ENCODE measurements at regions not wholly inside any gene's neighbourhood (a gene's known extent, or its start where the extent isn't known, plus 50 kb on each side); places are given as distances from the start of the nearest gene placed in this dataset.

DNA sequence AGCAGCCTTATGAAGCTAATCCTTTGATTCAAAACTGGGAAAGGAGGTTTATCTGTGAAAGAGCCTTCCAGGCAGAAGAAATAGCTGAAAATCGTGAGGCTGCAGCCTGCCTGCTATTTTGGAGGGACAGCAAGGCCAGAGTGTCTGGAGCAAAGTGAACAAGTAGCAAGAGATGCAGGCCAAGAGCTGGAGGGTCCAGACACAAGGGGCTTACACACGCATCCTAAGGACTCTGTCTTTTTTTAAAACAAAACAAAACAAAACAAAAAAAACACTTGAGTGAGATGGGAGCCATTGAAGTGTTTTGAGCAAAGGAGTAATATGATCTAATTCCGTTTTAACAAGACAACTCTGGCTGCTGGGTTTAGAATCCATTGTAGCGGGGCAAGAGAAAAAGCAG lies 76.4 kb upstream of the BCAT1 start:
- H3K14ac ChIP-seq (ENCODE audit: insufficient read length): no peak overlapping the region
- no peak overlapping the region for H3K18ac ChIP-seq (ENCODE audit: extremely low read depth, low read length)
- CTCF ChIA-PET (ENCODE audit: partially characterized antibody): interaction anchor here (0.6 to 2.2 kb wide), 11 partner anchors 12 to 131 kb away, joined by 3 to 6 read pairs (median 3); no protein-coding TSS in a partner anchor
- no peak overlapping the region for H4K5ac ChIP-seq (ENCODE audit: insufficient read length, low read depth, low read length)
- no peak overlapping the region for H2BK12ac ChIP-seq (ENCODE audit: low read depth, low read length)
- DNase-seq (ENCODE audit: low read depth in 1 of 2, low spot score in 2 of 2) (no peak), FAIRE-seq (no peak)
- H2BK20ac ChIP-seq (ENCODE audit: low read length): no peak overlapping the region
- POLR2A ChIA-PET (ENCODE audit: partially characterized antibody): interaction anchor here (0.5 to 0.8 kb wide), 2 partner anchors 78 to 1086 kb away, joined by 3 read pairs; no protein-coding TSS in a partner anchor
- H4K20me1 ChIP-seq (replicated peaks in 1 of 2; ENCODE audit: control insufficient read depth in 1 of 2, insufficient read depth in 2 of 2, low read length in 2 of 2): no peaks in the 10 kb centered on the region
- no peak overlapping the region for H2AK5ac ChIP-seq (ENCODE audit: low read depth, low read length)
- H3K27me3 ChIP-seq (replicated peaks in 1 of 4; ENCODE audit: control insufficient read depth in 3 of 4, extremely low read depth in 1 of 4, insufficient read depth in 3 of 4, low read length in 3 of 4): no peaks in the 10 kb centered on the region
- H3K4me3 ChIP-seq (ENCODE audit: extremely low read depth in 1 of 4, insufficient read depth in 2 of 4, low read depth in 3 of 4, low read length in 4 of 4): no peak overlapping the region
- no peak overlapping the region for H4K8ac ChIP-seq (ENCODE audit: extremely low read depth, insufficient read depth, low read length)
- no peak overlapping the region for H3K4ac ChIP-seq (replicated peaks; ENCODE audit: insufficient read length, low read depth, low read length)
- no peak overlapping the region for H2BK15ac ChIP-seq (ENCODE audit: low read length)
- no peak overlapping the region for H2BK5ac ChIP-seq (ENCODE audit: low read depth, low read length)
- H3K36me3 ChIP-seq (ENCODE audit: control insufficient read depth in 2 of 4, insufficient read depth in 4 of 4, low read length in 3 of 4): no peaks in the 10 kb centered on the region
- H3K9ac ChIP-seq (replicated peaks in 1 of 4; ENCODE audit: extremely low read depth in 1 of 4, low read depth in 3 of 4, low read length in 3 of 4): no peak overlapping the region
- no peaks in the 10 kb centered on the region for H3K9me3 ChIP-seq (ENCODE audit: insufficient read depth in 2 of 2, low read depth in 1 of 2, low read length in 1 of 2)
- no peak overlapping the region for H4K91ac ChIP-seq (replicated peaks; ENCODE audit: insufficient read length, low read length)
- no peaks in the 10 kb centered on the region for H3K79me2 ChIP-seq (ENCODE audit: control insufficient read depth in 1 of 2, insufficient read depth in 2 of 2, low read length in 2 of 2)
- TF ChIP-seq BACH1 (IDR thresholded peaks at IDR 0.05; ENCODE audit: low read length) (no peak), SP1 (IDR thresholded peaks at IDR 0.05; ENCODE audit: low read depth, low read length) (no peak), RAD21 (IDR thresholded peaks at IDR 0.05 in 1 of 2, conservative IDR thresholded peaks at IDR 0.05 in 1 of 2; ENCODE audit: low read depth in 2 of 2, low read length in 2 of 2) (no peak)
- H3K27ac ChIP-seq (ENCODE audit: low read depth, low read length): no peak overlapping the region
- H3K56ac ChIP-seq (replicated peaks; ENCODE audit: insufficient read length, low read depth, low read length): no peak overlapping the region
- H3K23ac ChIP-seq (ENCODE audit: insufficient read length): no peak overlapping the region
- H3K79me1 ChIP-seq (ENCODE audit: low read depth, low read length): no peaks in the 10 kb centered on the region
- no peak overlapping the region for H2BK120ac ChIP-seq (replicated peaks; ENCODE audit: low read depth, low read length)
- H3K4me1 ChIP-seq (replicated peaks in 1 of 4; ENCODE audit: control insufficient read depth in 3 of 4, insufficient read depth in 4 of 4, low read length in 3 of 4): no peaks in the 10 kb centered on the region; a peak in 1 of 7 replicates
- 69% methylated on average over 4 of the region's 4 CpGs; no CpG with 5 or more reads in 1 of the 2 experiments for WGBS, 2 experiments (ENCODE audit: extremely low coverage in 1 of 2, insufficient coverage in 1 of 2, insufficient read length in 1 of 2, insufficient replicate concordance in 2 of 2, low coverage in 1 of 2, low lambda C conversion rate in 2 of 2, missing lambda C conversion rate in 1 of 2)
- H3K23me2 ChIP-seq (ENCODE audit: low read depth, low read length): no peaks in the 10 kb centered on the region; the same call in 1 of the 2 replicates
- H3K4me2 ChIP-seq (ENCODE audit: insufficient read depth in 1 of 2, low read depth in 2 of 2, low read length in 2 of 2): no peak overlapping the region
- H2AFZ ChIP-seq (ENCODE audit: low read length): peak overlapping the region; percentile 90
